ENCODE measurements at regions not wholly inside any gene's neighbourhood (a gene's known extent, or its start where the extent isn't known, plus 50 kb on each side); places are given as distances from the start of the nearest gene placed in this dataset.

- H4K20me1 ChIP-seq (ENCODE audit: insufficient read depth): no peaks in the 10 kb centered on the region
- intact Hi-C loops (cut with micrococcal nuclease; ENCODE audit: unreplicated experiment): no loop called here
- H3K4me2 ChIP-seq: peak overlapping the region; percentile 12; the same call in 1 of the 2 replicates
- H3F3A ChIP-seq (ENCODE audit: insufficient read depth, low read depth): no peaks in the 10 kb centered on the region
- TF ChIP-seq EZH2 (IDR thresholded peaks at IDR 0.05; ENCODE audit: low read depth): no peak
- no peak for TF ChIP-seq CTCF (conservative IDR thresholded peaks at IDR 0.05)
- CTCF ChIA-PET: no interaction called here
- H3K9me2 ChIP-seq (ENCODE audit: insufficient read depth): no peaks in the 10 kb centered on the region
- no TSS peak for BruUV-seq (replicated peaks)
- H3K36me3 ChIP-seq (ENCODE audit: low read depth): no peaks in the 10 kb centered on the region
- no peak overlapping the region for H3K4me3 ChIP-seq
- H2AFZ ChIP-seq: no peak overlapping the region
- H3K27me3 ChIP-seq (ENCODE audit: insufficient read depth, low read depth): no peaks in the 10 kb centered on the region
- POLR2A ChIA-PET (ENCODE audit: unreplicated experiment): no interaction called here
- H3K4me1 ChIP-seq (replicated peaks; ENCODE audit: insufficient read depth): peaks cover 12% of the 10 kb centered on the region
- H3K9me3 ChIP-seq (ENCODE audit: insufficient read depth, low read depth): no peaks in the 10 kb centered on the region
- DNase-seq: peak in 1 of 2 experiments; percentile 74
- H3K79me2 ChIP-seq (ENCODE audit: low read depth): no peaks in the 10 kb centered on the region
- no peak overlapping the region for H3K27ac ChIP-seq
These were observed 89.0 kb upstream of the CEP85L start for GRCh38 chr6:118740372-118740771.

GRCh38 chr6:118739696-118740353, 88.4 kb upstream of the CEP85L start:
- TF ChIP-seq EZH2 (IDR thresholded peaks at IDR 0.05; ENCODE audit: low read depth): no peak
- TF ChIP-seq CTCF (conservative IDR thresholded peaks at IDR 0.05): no peak
- Histone ChIP-seq H3K4me3 (no peak overlapping the region), H2AFZ (no peak overlapping the region), H3K79me2 (ENCODE audit: low read depth) (no peaks in the 10 kb centered on the region), H3K9me3 (ENCODE audit: insufficient read depth, low read depth) (no peaks in the 10 kb centered on the region), H3K27me3 (ENCODE audit: insufficient read depth, low read depth) (no peaks in the 10 kb centered on the region), H3F3A (ENCODE audit: insufficient read depth, low read depth) (no peaks in the 10 kb centered on the region), H3K27ac (no peak overlapping the region), H3K4me2 (peak overlapping the region; percentile 12; the same call in 1 of the 2 replicates), H3K36me3 (ENCODE audit: low read depth) (no peaks in the 10 kb centered on the region), H3K4me1 (replicated peaks; ENCODE audit: insufficient read depth) (peaks cover 12% of the 10 kb centered on the region), H4K20me1 (ENCODE audit: insufficient read depth) (no peaks in the 10 kb centered on the region), H3K9me2 (ENCODE audit: insufficient read depth) (no peaks in the 10 kb centered on the region)
- ChIA-PET CTCF (interaction anchor here (0.6 kb wide), 1 partner anchor 294 kb away, joined by 3 read pairs; no protein-coding TSS in a partner anchor), POLR2A (ENCODE audit: unreplicated experiment) (no interaction called here)
- BruUV-seq (replicated peaks): no TSS peak
- intact Hi-C loops (cut with micrococcal nuclease; ENCODE audit: unreplicated experiment): no loop called here
- DNase-seq: no peak

GRCh38 chr6:118736440-118736839, 85.0 kb upstream of the CEP85L start:
- no peaks in the 10 kb centered on the region for H3K36me3 ChIP-seq (ENCODE audit: low read depth)
- H3K27ac ChIP-seq: no peak overlapping the region
- intact Hi-C loops (cut with micrococcal nuclease; ENCODE audit: unreplicated experiment): no loop called here
- H3K4me2 ChIP-seq: no peak overlapping the region
- peaks cover 12% of the 10 kb centered on the region for H3K4me1 ChIP-seq (replicated peaks; ENCODE audit: insufficient read depth)
- no peaks in the 10 kb centered on the region for H3K79me2 ChIP-seq (ENCODE audit: low read depth)
- no peaks in the 10 kb centered on the region for H3K9me3 ChIP-seq (ENCODE audit: insufficient read depth, low read depth)
- ChIA-PET CTCF (no interaction called here), POLR2A (ENCODE audit: unreplicated experiment) (no interaction called here)
- no TSS peak for BruUV-seq (replicated peaks)
- H2AFZ ChIP-seq: no peak overlapping the region
- no peaks in the 10 kb centered on the region for H3F3A ChIP-seq (ENCODE audit: insufficient read depth, low read depth)
- H3K27me3 ChIP-seq (ENCODE audit: insufficient read depth, low read depth): no peaks in the 10 kb centered on the region
- H3K9me2 ChIP-seq (ENCODE audit: insufficient read depth): no peaks in the 10 kb centered on the region
- H3K4me3 ChIP-seq: no peak overlapping the region
- H4K20me1 ChIP-seq (ENCODE audit: insufficient read depth): no peaks in the 10 kb centered on the region
- no peak for TF ChIP-seq EZH2 (IDR thresholded peaks at IDR 0.05; ENCODE audit: low read depth)
- no peak for TF ChIP-seq CTCF (conservative IDR thresholded peaks at IDR 0.05)
- DNase-seq: no peak

All from PC-9 (cell line).